NCI-H1436 treated with DMSO at 0.1 percent for 48 hours (cell line): ENCODE measurements at regions not wholly inside any gene's neighbourhood (a gene's known extent, or its start where the extent isn't known, plus 50 kb on each side); places are given as distances from the start of the nearest gene placed in this dataset.

Experiments
- DNase-seq: peaks from one replicate; lab custom pipeline; 2025; lab: John Stamatoyannopoulos, UW

DNA sequence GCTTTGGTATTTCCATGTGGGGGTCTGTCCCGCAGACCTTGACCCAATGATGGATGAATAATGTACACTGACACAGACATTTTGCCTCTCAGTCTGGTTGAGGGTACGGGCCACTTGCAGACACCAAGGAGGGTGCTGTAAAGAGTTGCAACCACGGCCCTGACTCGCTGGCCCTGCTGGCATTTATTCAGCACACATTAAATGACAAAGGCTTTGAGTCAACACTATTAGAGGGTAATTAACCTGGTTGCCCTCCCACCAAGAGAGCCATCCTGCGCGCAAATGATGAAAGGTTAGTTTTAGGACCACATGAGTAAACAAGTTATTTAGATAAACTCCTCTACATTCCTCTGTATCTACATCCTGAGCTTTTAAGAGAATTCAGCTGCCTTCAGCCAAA, 308.9 kb upstream of the MMS22L start:
- DNase-seq, result no peak

DNA sequence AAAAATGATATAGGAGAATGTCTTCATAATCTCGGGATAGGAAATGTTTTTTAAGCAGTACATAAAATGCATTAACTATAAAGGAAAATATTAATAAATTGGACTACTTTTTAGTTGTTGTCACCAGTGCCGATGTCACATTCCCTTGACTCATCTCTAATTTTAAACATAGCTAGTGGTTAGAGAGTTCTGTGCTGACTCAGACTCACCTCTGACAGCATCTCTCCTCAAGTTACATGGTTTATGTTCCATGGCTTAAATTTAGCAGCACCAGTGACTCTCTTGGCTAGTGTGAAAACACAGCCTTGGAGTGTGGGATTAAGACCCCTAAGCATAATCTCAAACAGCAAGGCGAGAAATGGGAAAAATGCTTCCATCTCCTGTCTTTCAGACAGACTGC, 311.8 kb upstream of the MMS22L start:
- no peak for DNase-seq

DNA sequence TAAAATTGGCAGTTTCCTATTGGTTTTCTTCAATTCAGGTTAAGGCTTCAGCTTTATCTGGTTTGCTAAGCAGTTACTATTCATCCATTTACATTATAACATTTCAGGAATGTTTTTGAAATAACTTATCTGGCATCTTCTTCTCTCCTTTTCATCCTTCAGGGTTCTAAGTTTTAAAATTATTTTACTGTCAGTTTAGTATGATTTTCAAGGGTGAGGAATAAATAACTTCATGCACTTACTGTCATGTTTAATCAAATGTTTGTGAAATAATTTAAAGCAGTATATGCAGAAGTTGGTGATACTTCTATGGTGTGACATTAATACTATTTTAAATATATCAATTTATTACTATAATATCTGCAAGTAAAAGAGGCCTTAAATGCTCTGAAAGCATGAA, 338.1 kb upstream of the MMS22L start:
- DNase-seq, result no peak

DNA sequence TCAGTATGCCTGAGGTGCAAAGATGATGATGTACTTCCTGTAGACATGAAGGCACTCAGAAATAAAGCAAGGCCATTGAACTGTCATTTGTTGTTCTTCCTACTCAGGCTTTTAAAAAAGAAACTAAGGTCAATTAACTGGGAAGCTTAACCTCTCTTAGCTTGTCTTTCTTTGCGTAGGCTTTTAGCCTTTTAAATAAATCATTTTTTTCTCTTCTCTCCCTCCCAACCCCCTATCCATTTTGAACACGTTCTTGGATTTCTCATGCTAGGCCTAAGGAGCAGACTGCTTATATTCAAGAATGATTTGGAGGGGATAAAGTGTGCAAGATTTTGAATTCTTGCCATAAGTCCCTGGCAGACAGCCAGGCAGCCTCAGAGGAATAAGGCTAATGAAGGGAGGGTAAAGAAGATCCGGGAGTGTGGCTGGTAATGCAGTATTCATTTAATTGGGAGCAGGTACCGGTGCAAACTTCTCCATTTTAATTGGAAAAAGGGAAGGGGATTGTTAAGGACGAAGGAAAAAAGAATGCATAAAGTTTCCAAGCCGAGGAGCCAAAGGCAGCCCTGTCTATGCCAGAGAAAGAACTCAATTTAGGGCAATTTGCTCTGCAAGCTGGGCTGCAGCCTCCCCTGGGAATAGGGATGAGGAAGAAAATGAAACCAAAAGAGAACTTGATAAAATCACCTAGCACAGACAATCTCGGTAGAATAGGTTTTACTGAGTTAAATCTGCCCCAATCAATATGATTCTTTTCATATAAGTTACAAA, 343.8 kb upstream of the MMS22L start:
- DNase-seq, result peak; percentile 11

- no peak for DNase-seq
Measured at GRCh38 chr6:97629180-97629579, 346.2 kb upstream of the MMS22L start.

GRCh38 chr6:97630604-97631003, 347.6 kb upstream of the MMS22L start:
- no peak for DNase-seq

DNA sequence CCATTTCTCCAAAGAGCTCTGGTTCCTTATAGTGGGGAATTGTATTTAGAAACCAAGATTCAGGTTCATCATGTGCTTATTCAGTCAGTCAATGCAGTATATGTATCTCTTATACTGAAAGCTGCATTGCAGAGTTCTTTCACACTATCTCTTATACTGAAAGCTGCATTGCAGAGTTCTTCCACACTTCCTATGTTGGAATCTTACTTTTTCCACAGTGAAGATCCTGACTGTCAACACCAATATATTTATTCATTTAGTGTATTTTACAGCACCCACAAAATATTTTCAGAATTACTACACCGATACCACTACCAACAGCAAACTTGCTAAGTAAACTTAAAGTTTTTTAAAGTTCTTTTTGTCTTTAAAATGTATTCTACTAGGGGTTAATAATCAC, 349.3 kb upstream of the MMS22L start:
- DNase-seq, result no peak

DNA sequence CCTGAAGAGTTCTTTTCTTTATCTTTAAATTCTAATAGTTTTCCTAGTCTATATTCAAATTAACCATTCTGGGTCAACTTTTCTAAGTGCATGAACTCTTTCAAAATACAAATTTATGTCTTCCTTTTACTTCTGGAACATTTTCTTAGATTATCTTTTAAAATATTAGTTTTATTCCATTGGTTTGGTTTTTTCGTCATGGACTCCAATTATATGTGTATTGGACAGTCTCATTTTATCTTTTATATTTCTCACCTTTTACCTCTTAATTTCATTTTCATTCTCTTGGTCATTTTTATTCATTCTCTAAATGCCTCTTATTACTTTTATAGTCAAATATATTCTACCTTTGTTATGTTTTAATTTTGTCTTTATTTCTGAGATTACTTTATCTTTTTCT, 356.7 kb upstream of the MMS22L start:
- no peak for DNase-seq

DNA sequence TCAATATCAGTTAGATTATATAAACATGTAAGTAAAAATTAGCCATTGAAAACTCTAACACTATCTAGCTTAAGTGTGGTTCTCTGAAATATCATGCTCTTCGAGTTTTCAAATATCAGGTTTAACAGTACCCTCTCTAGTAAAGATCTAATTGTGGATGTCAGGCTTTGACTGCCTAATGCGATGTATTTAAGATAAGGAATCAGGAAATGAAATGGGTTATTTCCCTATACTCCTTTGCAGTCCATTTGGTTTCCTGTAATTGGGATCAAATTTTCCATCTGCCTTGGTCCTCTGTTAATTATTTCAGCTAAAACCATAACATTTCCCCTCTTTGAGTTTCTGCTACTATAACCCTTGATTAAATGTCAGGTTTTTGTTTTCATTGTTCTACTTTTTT, 361.3 kb upstream of the MMS22L start:
- no peak for DNase-seq

DNA sequence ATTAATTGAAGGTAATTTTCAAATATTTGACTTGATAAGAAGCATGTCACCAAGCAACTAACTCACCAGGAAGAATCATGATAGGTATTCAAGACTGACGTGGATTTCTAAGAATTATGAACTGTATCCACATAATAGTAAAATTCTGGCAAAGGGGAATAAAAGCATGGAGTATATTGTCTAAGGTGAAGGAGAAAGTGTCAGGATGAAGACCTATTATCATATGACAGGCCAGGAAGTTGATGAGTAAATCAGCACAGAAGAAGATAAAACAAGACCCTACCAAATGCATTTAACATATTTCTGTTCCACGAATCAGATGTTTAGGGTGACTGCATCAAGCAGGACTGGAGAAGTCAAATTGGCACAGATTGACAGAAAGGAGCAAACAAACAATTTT, 362.7 kb upstream of the MMS22L start:
- no peak for DNase-seq

GRCh38 chr6:97653076-97653475, 370.1 kb upstream of the MMS22L start:
- DNase-seq, result no peak

- no peak for DNase-seq
Measured at GRCh38 chr6:97653517-97653916, 370.5 kb upstream of the MMS22L start.

DNA sequence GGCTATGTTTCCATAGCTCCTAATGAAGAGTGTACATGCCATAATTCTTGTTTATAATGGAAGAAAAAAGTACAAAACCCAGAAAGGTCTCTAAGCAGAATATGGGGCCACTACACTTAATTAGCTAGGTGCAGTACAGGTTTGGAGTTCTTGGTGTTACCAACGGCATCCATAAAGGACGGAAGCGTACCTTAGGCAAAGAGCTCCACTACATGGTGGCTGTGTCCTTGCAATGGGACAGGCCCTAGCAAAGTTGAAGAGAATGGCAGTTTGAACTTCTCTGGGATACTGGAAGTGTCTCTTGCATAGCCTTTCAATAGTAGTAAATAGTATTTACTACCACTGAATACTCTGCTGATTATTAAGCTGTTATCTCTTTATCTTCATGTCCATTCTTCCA, 371.7 kb upstream of the MMS22L start:
- DNase-seq, result no peak

GRCh38 chr6:97656236-97656635, 373.2 kb upstream of the MMS22L start:
- DNase-seq, result no peak

DNA sequence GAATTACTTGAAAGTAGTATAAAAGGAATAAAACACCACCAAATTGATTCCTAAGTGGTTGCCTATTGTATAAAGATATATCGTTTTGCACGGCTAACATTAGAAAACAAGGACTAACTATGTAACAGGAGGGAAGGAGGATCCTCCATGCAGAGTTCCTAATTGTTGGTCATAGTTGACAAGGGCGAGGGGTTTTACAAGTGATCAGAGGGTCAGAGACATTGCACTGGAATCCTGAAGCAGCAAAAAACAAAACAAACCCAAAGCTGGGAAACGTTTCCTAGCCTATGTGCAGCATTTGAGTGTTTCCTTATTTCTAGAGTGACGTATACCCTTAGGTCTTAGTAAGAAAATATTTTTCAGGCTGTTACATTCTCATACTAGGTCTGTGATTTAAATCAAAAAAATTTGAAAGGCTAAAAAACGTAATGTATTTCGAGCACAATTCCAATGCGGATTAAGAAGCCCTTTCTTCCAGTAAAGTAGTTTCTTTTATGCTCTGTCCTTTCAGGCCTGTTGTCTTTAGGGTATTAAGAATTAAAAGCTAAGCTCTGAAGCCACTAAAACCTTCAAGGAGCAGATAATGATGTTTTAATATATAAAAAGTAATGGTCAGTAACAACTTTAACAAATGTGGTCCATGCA, 373.8 kb upstream of the MMS22L start:
- no peak for DNase-seq

GRCh38 chr6:97658090-97658489, 375.1 kb upstream of the MMS22L start:
- DNase-seq, result no peak

- no peak for DNase-seq
Measured at GRCh38 chr6:97663252-97663651, 380.2 kb upstream of the MMS22L start.

DNA sequence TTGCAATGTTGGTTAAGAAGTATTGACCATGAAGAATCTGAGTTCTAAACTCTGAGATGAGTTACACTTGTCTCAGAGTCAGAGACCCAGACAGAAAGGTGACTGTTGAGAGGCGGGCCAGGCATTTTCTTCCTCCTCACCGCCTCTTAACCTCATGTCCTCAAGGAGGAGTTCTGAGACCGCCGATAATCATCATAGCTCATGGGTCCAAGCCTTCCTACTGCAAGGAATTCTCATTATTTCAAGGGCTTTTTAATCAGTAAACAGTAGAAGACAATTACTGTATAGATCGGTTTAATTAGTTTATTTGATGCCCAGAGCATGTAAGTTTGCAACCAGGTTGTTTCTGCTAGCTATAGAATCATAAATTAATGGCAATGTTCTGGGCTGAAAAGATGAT, 382.4 kb upstream of the MMS22L start:
- no peak for DNase-seq

- DNase-seq, result no peak
Measured at GRCh38 chr6:97666889-97667288, 383.9 kb upstream of the MMS22L start.

DNA sequence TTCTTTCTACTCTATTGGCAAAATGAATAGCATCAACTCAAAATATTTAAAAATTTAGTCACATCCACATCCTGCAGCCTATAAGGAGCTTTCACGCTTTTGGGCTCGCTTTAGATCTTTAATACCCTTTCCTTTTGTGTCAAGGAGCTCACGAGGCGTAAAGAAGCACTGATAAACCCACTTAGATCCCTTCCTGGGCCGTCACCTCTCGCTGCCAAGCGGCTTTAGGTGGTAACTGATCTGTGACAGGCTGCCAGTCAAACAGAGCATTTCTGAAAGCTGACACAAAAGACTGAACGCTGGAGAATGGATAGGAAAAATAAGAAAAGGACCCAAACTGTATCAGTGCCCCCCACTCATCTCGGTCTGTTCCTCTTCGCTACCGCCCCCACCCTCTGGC, 385.7 kb upstream of the MMS22L start:
- no peak for DNase-seq

DNA sequence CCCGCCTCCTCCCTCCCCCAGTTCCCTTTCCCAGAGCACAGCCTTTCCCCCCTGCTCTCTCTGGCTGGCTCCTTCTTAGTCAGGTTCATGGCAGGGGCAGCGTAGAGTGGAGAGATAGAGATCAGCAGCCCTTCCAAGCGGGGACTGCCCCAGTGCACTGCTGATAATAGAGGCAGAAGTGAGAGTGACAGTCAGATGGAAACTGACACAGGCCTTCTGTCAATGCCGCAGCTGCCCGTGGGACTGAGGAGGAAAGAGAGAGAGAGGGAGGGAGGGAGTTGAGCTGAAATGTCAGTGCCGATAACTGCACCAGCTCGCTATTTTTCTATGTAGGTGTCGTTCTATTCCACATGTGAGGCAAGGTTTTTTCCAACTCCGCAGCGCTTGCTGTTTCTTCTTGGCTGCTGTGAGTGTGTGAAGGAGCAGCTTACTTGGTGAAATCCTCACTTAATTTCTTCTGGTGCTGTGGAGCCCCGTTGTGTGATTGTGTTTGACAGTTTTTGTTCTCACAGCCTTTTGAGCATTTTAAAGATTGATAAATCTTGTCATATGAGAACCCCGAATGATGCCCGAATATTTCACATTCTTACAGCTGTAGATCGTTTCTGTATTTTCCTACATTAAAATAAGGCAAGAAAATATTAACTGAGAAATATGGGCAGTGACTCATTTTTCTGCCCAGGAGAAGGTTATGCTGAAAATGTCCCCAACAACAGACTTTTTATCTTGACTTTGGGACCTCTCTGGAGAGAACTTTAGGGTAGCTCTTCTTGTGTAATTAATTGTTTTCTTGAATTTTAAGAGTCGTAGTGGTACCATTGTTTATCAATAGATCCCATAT, 386.4 kb upstream of the MMS22L start:
- DNase-seq, result no peak

- DNase-seq, result no peak
Measured at GRCh38 chr6:97674802-97675201, 391.8 kb upstream of the MMS22L start.

- no peak for DNase-seq
Measured at GRCh38 chr6:97677626-97678025, 394.6 kb upstream of the MMS22L start.
